Nephron (organoid): ENCODE measurements at regions not wholly inside any gene's neighbourhood (a gene's known extent, or its start where the extent isn't known, plus 50 kb on each side); places are given as distances from the start of the nearest gene placed in this dataset.

Experiments used
- H3K27ac Mint-ChIP-seq, 3 experiments: 2 replicates each; pipeline ENCODE4 v1.8.0; 2020; ENCODE audit warnings: mixed read lengths in 3 of 3, mild to moderate bottlenecking in 2 of 3, moderate library complexity in 1 of 3
- H3K27me3 Mint-ChIP-seq: 2 replicates; pipeline ENCODE4 v1.8.0; 2021; ENCODE audit warnings: low read depth, mild to moderate bottlenecking, moderate library complexity, mixed read lengths
- H3K36me3 Mint-ChIP-seq: 2 replicates; pipeline ENCODE4 v1.8.0; 2020; ENCODE audit warnings: low read depth, mixed read lengths
- H3K4me1 Mint-ChIP-seq: 2 replicates; pipeline ENCODE4 v1.8.0; 2020; ENCODE audit warnings: mixed read lengths
- H3K4me3 Mint-ChIP-seq, 3 experiments: 2 replicates each; pipeline ENCODE4 v1.8.0; 2020; ENCODE audit warnings: mild to moderate bottlenecking in 3 of 3, mixed read lengths in 3 of 3, moderate library complexity in 2 of 3
- H3K9me3 Mint-ChIP-seq: 2 replicates; pipeline ENCODE4 v1.8.0; 2020; ENCODE audit warnings: mixed read lengths
- CTCF ChIP-seq, 3 experiments: fragments of 200-600 bp; sonication (generic); IDR thresholded peaks; one replicate each; pipeline ENCODE4 v1.5.0; 2021; ENCODE audit warnings: antibody characterized with exemption in 3 of 3; ENCODE audit not compliant: unreplicated experiment in 3 of 3

- Mint-ChIP-seq H3K27ac (no peak overlapping the region), H3K4me1 (peaks cover 18% of the 10 kb centered on the region), H3K4me3 (no peak overlapping the region), H3K9me3 (peaks cover 6% of the 10 kb centered on the region), H3K36me3 (no peaks in the 10 kb centered on the region), H3K27me3 (no peaks in the 10 kb centered on the region)
- no peak for TF ChIP-seq CTCF (IDR thresholded peaks at IDR 0.05; ENCODE audit: unreplicated experiment in 3 of 3)
These were observed 495.3 kb upstream of the AGTR1 start for GRCh38 chr3:148202386-148202785.

GRCh38 chr3:148203297-148204010 lies 494.2 kb upstream of the AGTR1 start:
- peak overlapping the region; percentile 19 to 76 (median 37) for H3K27ac Mint-ChIP-seq
- no peak overlapping the region for H3K4me3 Mint-ChIP-seq
- peaks cover 18% of the 10 kb centered on the region for H3K4me1 Mint-ChIP-seq
- no peaks in the 10 kb centered on the region for H3K27me3 Mint-ChIP-seq
- H3K9me3 Mint-ChIP-seq, result peaks cover 3% of the 10 kb centered on the region
- no peaks in the 10 kb centered on the region for H3K36me3 Mint-ChIP-seq
- TF ChIP-seq CTCF (IDR thresholded peaks at IDR 0.05; ENCODE audit: unreplicated experiment in 3 of 3), result no peak

GRCh38 chr3:148204131-148204530 lies 493.6 kb upstream of the AGTR1 start:
- Mint-ChIP-seq H3K4me1 (peaks cover 18% of the 10 kb centered on the region), H3K9me3 (peaks cover 3% of the 10 kb centered on the region), H3K27ac (peak overlapping the region in 1 of 3 experiments; percentile 76), H3K27me3 (no peaks in the 10 kb centered on the region), H3K36me3 (no peaks in the 10 kb centered on the region), H3K4me3 (no peak overlapping the region)
- TF ChIP-seq CTCF (IDR thresholded peaks at IDR 0.05; ENCODE audit: unreplicated experiment in 3 of 3), result no peak

GRCh38 chr3:148205977-148206376 lies 491.7 kb upstream of the AGTR1 start:
- Mint-ChIP-seq H3K27ac (peak overlapping the region in 2 of 3 experiments; percentile 22 to 79), H3K36me3 (no peaks in the 10 kb centered on the region), H3K4me1 (peaks cover 18% of the 10 kb centered on the region), H3K4me3 (no peak overlapping the region), H3K27me3 (no peaks in the 10 kb centered on the region), H3K9me3 (no peaks in the 10 kb centered on the region)
- no peak for TF ChIP-seq CTCF (IDR thresholded peaks at IDR 0.05; ENCODE audit: unreplicated experiment in 3 of 3)

- peaks cover 18% of the 10 kb centered on the region for H3K4me1 Mint-ChIP-seq
- no peak for TF ChIP-seq CTCF (IDR thresholded peaks at IDR 0.05; ENCODE audit: unreplicated experiment in 3 of 3)
- H3K27me3 Mint-ChIP-seq, result no peaks in the 10 kb centered on the region
- no peak overlapping the region for H3K4me3 Mint-ChIP-seq
- H3K36me3 Mint-ChIP-seq, result no peaks in the 10 kb centered on the region
- no peak overlapping the region for H3K27ac Mint-ChIP-seq
- H3K9me3 Mint-ChIP-seq, result no peaks in the 10 kb centered on the region
These were observed 491.3 kb upstream of the AGTR1 start for GRCh38 chr3:148206446-148206845.

- Mint-ChIP-seq H3K27ac (no peak overlapping the region), H3K9me3 (no peaks in the 10 kb centered on the region), H3K36me3 (no peaks in the 10 kb centered on the region), H3K4me1 (peaks cover 11% of the 10 kb centered on the region), H3K4me3 (no peak overlapping the region), H3K27me3 (no peaks in the 10 kb centered on the region)
- no peak for TF ChIP-seq CTCF (IDR thresholded peaks at IDR 0.05; ENCODE audit: unreplicated experiment in 3 of 3)
These were observed 488.7 kb upstream of the AGTR1 start for GRCh38 chr3:148208975-148209374.
